HEK293 (cell line): ENCODE measurements at regions not wholly inside any gene's neighbourhood (a gene's known extent, or its start where the extent isn't known, plus 50 kb on each side); places are given as distances from the start of the nearest gene placed in this dataset.

Experiments used
- CTCF ChIA-PET: fragments of 350-600 bp; formaldehyde crosslinking; extraction: SDS; loops from one replicate; lab custom pipeline; 2021; ENCODE audit warnings: antibody characterized with exemption; lab: Yijun Ruan, JAX
- POLR2A ChIA-PET: fragments of 300-600 bp; formaldehyde crosslinking; extraction: SDS; loops from one replicate; lab custom pipeline; 2020; ENCODE audit warnings: antibody characterized with exemption, inconsistent platforms; lab: Yijun Ruan, JAX
- H3K27ac ChIP-seq: fragments of 200-500 bp; sonication (Bioruptor generic); 2 replicates; pipeline ENCODE4 v1.5.1; 2014; ENCODE audit warnings: low read depth, low read length, control low read depth, inconsistent platforms; ENCODE audit errors: extremely low read depth
- H3K36me3 ChIP-seq, 2 experiments: fragments of 200-500 bp in 1 of 2; sonication (Bioruptor generic) in 1 of 2; 1 replicate in 1 of 2; 2 replicates in 1 of 2; pipeline ENCODE4 v1.5.1; 2014 to 2017; ENCODE audit warnings: inconsistent platforms in 2 of 2, low read length in 2 of 2; ENCODE audit not compliant: control insufficient read depth in 2 of 2, insufficient read depth in 1 of 2
- H3K4me1 ChIP-seq: fragments of 200-500 bp; sonication (Bioruptor generic); 2 replicates; pipeline ENCODE4 v1.5.1; 2014; ENCODE audit warnings: mild to moderate bottlenecking, low read length, inconsistent platforms; ENCODE audit not compliant: control insufficient read depth, insufficient read depth
- H3K4me3 ChIP-seq: 2 replicates; pipeline ENCODE4 v1.5.1; 2011; ENCODE audit warnings: low read depth, mild to moderate bottlenecking, control low read depth, low read length, moderate library complexity
- H3K9me3 ChIP-seq: fragments of 200-500 bp; sonication (Bioruptor generic); 2 replicates; pipeline ENCODE4 v1.5.1; 2014; ENCODE audit warnings: low read depth, low read length, inconsistent platforms; ENCODE audit not compliant: control insufficient read depth, insufficient read depth
- EGR2 ChIP-seq: fragments of 450-650 bp; formaldehyde crosslinking; IDR thresholded peaks from 2 replicates; pipeline ENCODE4 v1.5.1; 2016; ENCODE audit warnings: low read depth, missing biosample characterization, missing genetic modification characterization
- HIC1 ChIP-seq: fragments of 450-650 bp; formaldehyde crosslinking; IDR thresholded peaks from 2 replicates; pipeline ENCODE4 v1.5.1; 2016; ENCODE audit warnings: missing biosample characterization, missing genetic modification characterization
- IKZF3 ChIP-seq: fragments of 450-650 bp; IDR thresholded peaks from 2 replicates; pipeline ENCODE4 v1.5.0; 2018; ENCODE audit warnings: missing biosample characterization, mild to moderate bottlenecking, missing genetic modification characterization, moderate library complexity
- OVOL3 ChIP-seq: fragments of 450-650 bp; formaldehyde crosslinking; IDR thresholded peaks from 2 replicates; pipeline ENCODE4 v1.5.1; 2016; ENCODE audit warnings: missing biosample characterization, missing genetic modification characterization
- SALL2 ChIP-seq: fragments of 450-650 bp; formaldehyde crosslinking; IDR thresholded peaks from 2 replicates; pipeline ENCODE4 v1.5.0; 2017; ENCODE audit warnings: missing biosample characterization, mild to moderate bottlenecking, missing genetic modification characterization, borderline replicate concordance
- ZBTB17 ChIP-seq: fragments of 450-650 bp; formaldehyde crosslinking; IDR thresholded peaks from 2 replicates; pipeline ENCODE4 v1.5.1; 2016; ENCODE audit warnings: missing biosample characterization, missing genetic modification characterization
- ZBTB49 ChIP-seq: fragments of 450-650 bp; formaldehyde crosslinking; IDR thresholded peaks from 2 replicates; pipeline ENCODE4 v1.5.1; 2016; ENCODE audit warnings: missing biosample characterization, missing genetic modification characterization, low read depth
- ZNF155 ChIP-seq: fragments of 450-650 bp; formaldehyde crosslinking; IDR thresholded peaks from 2 replicates; pipeline ENCODE4 v1.5.1; 2016; ENCODE audit warnings: missing biosample characterization, missing genetic modification characterization
- ZNF169 ChIP-seq: fragments of 450-650 bp; formaldehyde crosslinking; IDR thresholded peaks from 2 replicates; pipeline ENCODE4 v1.5.1; 2016; ENCODE audit warnings: missing biosample characterization, missing genetic modification characterization
- ZNF19 ChIP-seq: fragments of 450-650 bp; formaldehyde crosslinking; IDR thresholded peaks from 2 replicates; pipeline ENCODE4; 2016; ENCODE audit warnings: missing biosample characterization, missing genetic modification characterization, low read depth
- ZNF266 ChIP-seq: fragments of 450-650 bp; formaldehyde crosslinking; IDR thresholded peaks from 2 replicates; pipeline ENCODE4 v1.5.1; 2016; ENCODE audit warnings: missing biosample characterization, missing genetic modification characterization, low read depth
- ZNF324 ChIP-seq: fragments of 450-650 bp; formaldehyde crosslinking; IDR thresholded peaks from 2 replicates; pipeline ENCODE4 v1.5.1; 2016; ENCODE audit warnings: missing biosample characterization, missing genetic modification characterization
- ZNF510 ChIP-seq: fragments of 450-650 bp; formaldehyde crosslinking; IDR thresholded peaks from 2 replicates; pipeline ENCODE4 v1.5.1; 2018; ENCODE audit warnings: mild to moderate bottlenecking, missing genetic modification characterization, missing biosample characterization; ENCODE audit not compliant: insufficient replicate concordance
- ZNF514 ChIP-seq: fragments of 450-650 bp; formaldehyde crosslinking; IDR thresholded peaks from 2 replicates; pipeline ENCODE4 v1.5.1; 2016; ENCODE audit warnings: missing biosample characterization, missing genetic modification characterization
- ZNF518A ChIP-seq: fragments of 450-650 bp; formaldehyde crosslinking; conservative IDR thresholded peaks from 2 replicates; pipeline ENCODE4 v1.5.1; 2016; ENCODE audit warnings: low read depth, missing biosample characterization, missing genetic modification characterization
- ZNF560 ChIP-seq: fragments of 450-650 bp; formaldehyde crosslinking; IDR thresholded peaks from 2 replicates; pipeline ENCODE4 v1.5.1; 2017; ENCODE audit warnings: missing biosample characterization, missing genetic modification characterization, borderline replicate concordance
- ZNF561 ChIP-seq: fragments of 450-650 bp; IDR thresholded peaks from 2 replicates; pipeline ENCODE4 v1.5.1; 2018; ENCODE audit warnings: missing biosample characterization, missing genetic modification characterization, borderline replicate concordance
- ZNF624 ChIP-seq: fragments of 450-650 bp; formaldehyde crosslinking; IDR thresholded peaks from 2 replicates; pipeline ENCODE4 v1.5.1; 2017; ENCODE audit warnings: missing biosample characterization, missing genetic modification characterization
- ZNF629 ChIP-seq: fragments of 450-650 bp; formaldehyde crosslinking; IDR thresholded peaks from 2 replicates; pipeline ENCODE4 v1.5.1; 2017; ENCODE audit warnings: missing biosample characterization, missing genetic modification characterization
- ZNF658 ChIP-seq: fragments of 450-650 bp; formaldehyde crosslinking; IDR thresholded peaks from 2 replicates; pipeline ENCODE4; 2016; ENCODE audit warnings: missing biosample characterization, missing genetic modification characterization
- ZNF785 ChIP-seq: fragments of 450-650 bp; formaldehyde crosslinking; IDR thresholded peaks from 2 replicates; pipeline ENCODE4 v1.5.1; 2016; ENCODE audit warnings: missing biosample characterization, missing genetic modification characterization
- ZSCAN18 ChIP-seq: fragments of 450-650 bp; formaldehyde crosslinking; IDR thresholded peaks from 2 replicates; pipeline ENCODE4 v1.5.1; 2016; ENCODE audit warnings: missing biosample characterization, missing genetic modification characterization

- TF ChIP-seq ZNF510 (tag by site-specific recombination) (no peak), ZNF561 (tag by site-specific recombination) (no peak), HIC1 (tag by site-specific recombination) (no peak), SALL2 (no peak), OVOL3 (tag by site-specific recombination) (no peak)
Observed at GRCh38 chr10:10545771-10546170, 471.9 kb upstream of the CELF2 start (continued).

GRCh38 chr10:10551596-10552301 lies 465.9 kb upstream of the CELF2 start:
- H3K27ac ChIP-seq, result no peak overlapping the region
- ChIA-PET POLR2A (no interaction called here), CTCF (interaction anchor here (0.5 kb wide), 1 partner anchor 13 kb away, joined by 3 read pairs; no protein-coding TSS in a partner anchor)
- no peaks in the 10 kb centered on the region for H3K9me3 ChIP-seq
- no peaks in the 10 kb centered on the region for H3K36me3 ChIP-seq
- no peak overlapping the region for H3K4me3 ChIP-seq
- TF ChIP-seq ZNF560 (tag by site-specific recombination) (no peak), ZNF324 (no peak), ZBTB17 (no peak), ZNF169 (tag by site-specific recombination) (no peak), ZNF155 (tag by site-specific recombination) (no peak), ZNF629 (no peak), ZNF19 (tag by site-specific recombination) (no peak), ZNF266 (no peak), IKZF3 (tag by site-specific recombination) (no peak), ZNF518A (tag by site-specific recombination) (no peak), SALL2 (no peak), ZSCAN18 (tag by site-specific recombination) (no peak), ZNF624 (no peak), ZBTB49 (tag by site-specific recombination) (no peak), ZNF514 (tag by site-specific recombination) (no peak), ZNF785 (tag by site-specific recombination) (no peak), ZNF658 (tag by site-specific recombination) (no peak), EGR2 (tag by site-specific recombination) (no peak)
- no peaks in the 10 kb centered on the region for H3K4me1 ChIP-seq
